Keratinocyte (primary cell): ENCODE measurements at regions not wholly inside any gene's neighbourhood (a gene's known extent, or its start where the extent isn't known, plus 50 kb on each side); places are given as distances from the start of the nearest gene placed in this dataset.

Source experiments
- DNase-seq: peaks from one replicate; pipeline ENCODE4 v3.0.0-alpha.2; 2011; ENCODE audit warnings: low read depth, missing footprints, low spot score
- FAIRE-seq: peaks from 2 replicates; lab custom pipeline; 2011; peaks lifted over from hg19 to GRCh38; lab: Jason Lieb, UNC
- H2AFZ ChIP-seq: 2 replicates; pipeline ENCODE4 v1.6.0; 2012; ENCODE audit warnings: low read length, control low read depth, inconsistent platforms; ENCODE audit not compliant: control insufficient read depth
- H3K27ac ChIP-seq: 2 replicates; pipeline ENCODE4 v1.5.1; 2011; ENCODE audit warnings: low read length; ENCODE audit not compliant: control insufficient read depth, insufficient read depth
- H3K27me3 ChIP-seq: 3 replicates; pipeline ENCODE4 v1.6.0; 2011; ENCODE audit warnings: low read length; ENCODE audit not compliant: control insufficient read depth, insufficient read depth; ENCODE audit errors: extremely low read depth
- H3K36me3 ChIP-seq, 2 experiments: 2 replicates in 1 of 2; 3 replicates in 1 of 2; pipeline ENCODE4 v1.5.1; 2011; ENCODE audit warnings: low read length in 2 of 2, mild to moderate bottlenecking in 1 of 2; ENCODE audit not compliant: control insufficient read depth in 2 of 2, insufficient read depth in 2 of 2; ENCODE audit errors: extremely low read depth in 1 of 2
- H3K4me1 ChIP-seq: 3 replicates; pipeline ENCODE4 v1.5.1; 2011; ENCODE audit warnings: low read length; ENCODE audit not compliant: control insufficient read depth, insufficient read depth; ENCODE audit errors: extremely low read depth
- H3K4me2 ChIP-seq: 3 replicates; pipeline ENCODE4 v1.6.0; 2011; ENCODE audit warnings: low read depth, low read length; ENCODE audit not compliant: control insufficient read depth, insufficient read depth; ENCODE audit errors: extremely low read depth
- H3K4me3 ChIP-seq, 3 experiments: fragments of 200-600 bp in 1 of 3; sonication (generic) in 1 of 3; 2 replicates in 2 of 3; 3 replicates in 1 of 3; pipeline ENCODE4 v1.5.1; 2011 to 2016; ENCODE audit warnings: low read length in 3 of 3, mild to moderate bottlenecking in 3 of 3, control low read depth in 2 of 3, inconsistent platforms in 1 of 3, low read depth in 1 of 3, mixed read lengths in 1 of 3, mixed run types in 1 of 3, moderate library complexity in 1 of 3; ENCODE audit not compliant: control insufficient read depth in 2 of 3, insufficient read depth in 2 of 3; ENCODE audit errors: extremely low read depth in 1 of 3
- H3K79me2 ChIP-seq: 2 replicates; pipeline ENCODE4 v1.6.0; 2012; ENCODE audit warnings: low read length; ENCODE audit not compliant: control insufficient read depth, insufficient read depth
- H3K9ac ChIP-seq: 3 replicates; pipeline ENCODE4 v1.6.0; 2011; ENCODE audit warnings: low read length; ENCODE audit not compliant: control insufficient read depth, insufficient read depth; ENCODE audit errors: extremely low read depth
- H3K9me1 ChIP-seq: 3 replicates; pipeline ENCODE4 v1.6.0; 2011; ENCODE audit warnings: low read length; ENCODE audit not compliant: control insufficient read depth, insufficient read depth; ENCODE audit errors: extremely low read depth
- H3K9me3 ChIP-seq: 2 replicates; pipeline ENCODE4 v1.5.1; 2012; ENCODE audit warnings: low read depth, low read length; ENCODE audit not compliant: control insufficient read depth
- H4K20me1 ChIP-seq: 3 replicates; pipeline ENCODE4 v1.6.0; 2011; ENCODE audit warnings: low read length; ENCODE audit not compliant: control insufficient read depth, insufficient read depth; ENCODE audit errors: extremely low read depth
- EZH2 ChIP-seq: IDR thresholded peaks from one replicate; pipeline ENCODE4 v1.6.1; 2012; ENCODE audit warnings: inconsistent platforms, mild to moderate bottlenecking, low read length, moderate library complexity
- dilution Hi-C: fragments of 300-500 bp; cut with MboI; formaldehyde crosslinking; loops from one replicate; pipeline ENCODE4 v1.7.0; 2020; ENCODE audit warnings: low sequenced_read_pairs; ENCODE audit not compliant: extremely low pct_ligation_motif_present
- TF ChIP-seq, protein P1 (sequence below), 3 experiments: IDR thresholded peaks in 1 of 3; conservative IDR thresholded peaks in 1 of 3; optimal IDR thresholded peaks in 1 of 3; 2 replicates in 2 of 3; 3 replicates in 1 of 3; pipeline versions ENCODE3 to v1.5.1; 2011; ENCODE audit warnings: low read length in 3 of 3, mild to moderate bottlenecking in 3 of 3, moderate library complexity in 2 of 3, control low read depth in 1 of 3, inconsistent platforms in 1 of 3; ENCODE audit not compliant: insufficient read depth in 2 of 3; ENCODE audit errors: extremely low read depth in 1 of 3

DNA sequence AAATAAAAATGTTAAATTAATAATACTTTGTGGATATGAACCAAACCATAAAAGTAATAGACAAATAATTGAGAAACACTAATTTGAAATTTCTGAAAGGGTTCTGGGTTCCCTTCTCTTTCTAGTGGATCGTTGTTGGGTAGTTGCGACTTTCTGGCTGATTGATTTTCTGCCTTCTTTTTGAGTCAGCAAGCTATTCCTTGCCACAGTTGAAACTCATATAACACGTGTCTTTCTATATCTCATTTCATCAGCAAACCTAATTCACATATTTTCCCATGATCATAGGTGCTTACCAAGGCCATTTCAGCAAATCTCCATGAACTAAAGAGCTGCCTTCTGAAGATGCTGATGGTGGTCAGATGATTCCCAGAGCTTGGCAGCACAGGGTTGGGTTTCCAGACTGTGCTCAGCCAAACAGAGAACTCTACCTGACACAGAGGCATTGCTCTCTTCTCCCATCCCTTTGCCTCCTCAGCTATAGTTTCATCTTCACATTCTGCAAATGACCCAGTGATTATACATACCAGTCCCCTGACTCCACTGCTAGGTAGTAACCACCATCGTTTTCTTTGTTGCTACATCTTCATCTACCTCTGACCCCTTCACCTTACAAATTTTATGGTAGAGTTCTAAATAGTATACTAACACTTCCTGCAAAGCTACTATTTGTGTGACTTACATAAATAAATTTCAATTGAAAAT is 383.9 kb upstream of the DPH6 start:
- FAIRE-seq (no peak), DNase-seq (no peak)
- Histone ChIP-seq H3K9ac (no peak overlapping the region), H3K4me1 (peaks cover 3% of the 10 kb centered on the region), H3K4me3 (no peak overlapping the region), H3K9me1 (no peaks in the 10 kb centered on the region), H3K27me3 (no peaks in the 10 kb centered on the region), H4K20me1 (no peaks in the 10 kb centered on the region), H3K27ac (no peak overlapping the region), H3K79me2 (no peaks in the 10 kb centered on the region), H3K9me3 (no peaks in the 10 kb centered on the region), H3K36me3 (no peaks in the 10 kb centered on the region), H2AFZ (no peak overlapping the region), H3K4me2 (no peak overlapping the region)
- dilution Hi-C loops, result no loop called here
- TF ChIP-seq, protein P1, sequence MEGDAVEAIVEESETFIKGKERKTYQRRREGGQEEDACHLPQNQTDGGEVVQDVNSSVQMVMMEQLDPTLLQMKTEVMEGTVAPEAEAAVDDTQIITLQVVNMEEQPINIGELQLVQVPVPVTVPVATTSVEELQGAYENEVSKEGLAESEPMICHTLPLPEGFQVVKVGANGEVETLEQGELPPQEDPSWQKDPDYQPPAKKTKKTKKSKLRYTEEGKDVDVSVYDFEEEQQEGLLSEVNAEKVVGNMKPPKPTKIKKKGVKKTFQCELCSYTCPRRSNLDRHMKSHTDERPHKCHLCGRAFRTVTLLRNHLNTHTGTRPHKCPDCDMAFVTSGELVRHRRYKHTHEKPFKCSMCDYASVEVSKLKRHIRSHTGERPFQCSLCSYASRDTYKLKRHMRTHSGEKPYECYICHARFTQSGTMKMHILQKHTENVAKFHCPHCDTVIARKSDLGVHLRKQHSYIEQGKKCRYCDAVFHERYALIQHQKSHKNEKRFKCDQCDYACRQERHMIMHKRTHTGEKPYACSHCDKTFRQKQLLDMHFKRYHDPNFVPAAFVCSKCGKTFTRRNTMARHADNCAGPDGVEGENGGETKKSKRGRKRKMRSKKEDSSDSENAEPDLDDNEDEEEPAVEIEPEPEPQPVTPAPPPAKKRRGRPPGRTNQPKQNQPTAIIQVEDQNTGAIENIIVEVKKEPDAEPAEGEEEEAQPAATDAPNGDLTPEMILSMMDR (optimal IDR thresholded peaks at IDR 0.05 in 1 of 3, IDR thresholded peaks at IDR 0.05 in 1 of 3, conservative IDR thresholded peaks at IDR 0.05 in 1 of 3; ENCODE audit: extremely low read depth in 1 of 3, insufficient read depth in 2 of 3, low read length in 3 of 3), result no peak
- no peak for TF ChIP-seq EZH2

DNA sequence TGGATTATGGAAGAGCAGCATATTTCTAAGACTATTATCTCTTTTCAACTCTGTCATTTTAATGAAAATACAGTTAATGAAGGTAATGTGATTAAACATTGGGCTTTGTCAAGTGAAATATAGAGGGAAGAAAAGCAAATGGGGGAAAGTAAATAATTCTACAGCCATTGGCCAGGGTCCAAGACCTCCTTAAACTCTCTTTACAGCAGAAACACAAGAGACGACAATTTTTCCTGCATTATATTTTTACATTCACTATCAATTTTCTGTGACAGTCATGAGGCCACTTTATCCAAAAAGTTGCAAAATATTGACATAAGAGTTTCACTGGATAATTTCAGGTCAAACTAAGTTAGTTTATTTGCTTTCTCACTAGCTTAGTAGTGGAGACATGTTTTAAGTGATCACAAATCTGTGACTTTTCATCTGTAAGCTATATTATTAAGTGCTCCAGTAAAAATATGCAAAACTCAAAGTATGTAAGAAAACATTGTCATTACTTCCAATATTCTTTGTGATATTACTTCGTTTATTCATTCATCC is 385.9 kb upstream of the DPH6 start:
- no peaks in the 10 kb centered on the region for H4K20me1 ChIP-seq
- DNase-seq, result no peak
- no peaks in the 10 kb centered on the region for H3K4me1 ChIP-seq
- H3K9ac ChIP-seq, result no peak overlapping the region
- dilution Hi-C loops, result no loop called here
- no peak for FAIRE-seq
- H3K9me1 ChIP-seq, result no peaks in the 10 kb centered on the region
- H3K4me3 ChIP-seq, result no peak overlapping the region
- no peaks in the 10 kb centered on the region for H3K9me3 ChIP-seq
- H2AFZ ChIP-seq, result no peak overlapping the region
- H3K27ac ChIP-seq, result no peak overlapping the region
- no peak for TF ChIP-seq EZH2
- TF ChIP-seq, protein P1 (optimal IDR thresholded peaks at IDR 0.05 in 1 of 3, IDR thresholded peaks at IDR 0.05 in 1 of 3, conservative IDR thresholded peaks at IDR 0.05 in 1 of 3; ENCODE audit: extremely low read depth in 1 of 3, insufficient read depth in 2 of 3, low read length in 3 of 3), result no peak
- no peaks in the 10 kb centered on the region for H3K27me3 ChIP-seq
- H3K4me2 ChIP-seq, result no peak overlapping the region
- H3K36me3 ChIP-seq, result no peaks in the 10 kb centered on the region
- H3K79me2 ChIP-seq, result no peaks in the 10 kb centered on the region
